GM19397 (cell line): ENCODE measurements at regions not wholly inside any gene's neighbourhood (a gene's known extent, or its start where the extent isn't known, plus 50 kb on each side); places are given as distances from the start of the nearest gene placed in this dataset.

ENCODE experiments used
- ATAC-seq: cut with Tn5 transposase; IDR thresholded peaks from one replicate; pipeline ENCODE4 v1.9.1; 2021; ENCODE audit warnings: mild to moderate bottlenecking, moderate library complexity; ENCODE audit not compliant: unreplicated experiment

DNA sequence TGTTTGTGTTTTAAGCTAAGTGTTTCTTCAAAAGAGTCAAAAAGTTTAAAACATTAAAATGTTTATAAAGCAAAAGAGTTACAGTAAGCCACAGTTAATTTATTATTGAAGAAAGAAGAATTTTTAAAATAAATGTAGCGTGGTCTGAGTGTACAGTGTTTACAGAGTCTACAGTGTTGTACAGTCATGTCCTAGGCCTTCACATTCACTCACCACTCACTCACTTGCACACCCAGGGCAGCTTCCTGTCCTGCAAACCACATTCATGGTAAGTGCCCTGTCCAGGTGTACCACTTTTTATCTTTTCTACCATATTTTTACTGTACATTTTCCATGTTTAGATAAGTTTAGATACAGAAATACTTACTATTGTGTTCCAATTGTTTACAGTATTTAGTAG lies 239.7 kb upstream of the AGA start:
- no peak for ATAC-seq

DNA sequence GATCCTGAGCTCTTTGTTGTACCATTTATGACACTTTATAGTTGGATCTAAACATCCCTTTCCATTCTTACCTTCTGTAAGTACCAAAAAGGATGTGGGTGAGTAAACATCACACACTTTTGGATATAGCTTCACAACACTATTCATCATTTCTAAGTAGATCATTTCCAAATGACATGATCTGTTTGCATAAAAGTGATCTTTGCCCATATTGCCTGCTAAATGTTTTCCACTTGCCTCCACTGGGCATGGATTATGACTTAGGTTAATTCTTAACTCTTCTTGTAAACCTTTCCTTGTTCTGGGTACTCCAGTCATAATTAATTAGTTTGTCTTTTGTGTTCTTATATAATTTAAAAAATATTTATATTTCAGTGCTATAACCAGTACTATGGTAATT lies 244.9 kb upstream of the AGA start:
- no peak for ATAC-seq

DNA sequence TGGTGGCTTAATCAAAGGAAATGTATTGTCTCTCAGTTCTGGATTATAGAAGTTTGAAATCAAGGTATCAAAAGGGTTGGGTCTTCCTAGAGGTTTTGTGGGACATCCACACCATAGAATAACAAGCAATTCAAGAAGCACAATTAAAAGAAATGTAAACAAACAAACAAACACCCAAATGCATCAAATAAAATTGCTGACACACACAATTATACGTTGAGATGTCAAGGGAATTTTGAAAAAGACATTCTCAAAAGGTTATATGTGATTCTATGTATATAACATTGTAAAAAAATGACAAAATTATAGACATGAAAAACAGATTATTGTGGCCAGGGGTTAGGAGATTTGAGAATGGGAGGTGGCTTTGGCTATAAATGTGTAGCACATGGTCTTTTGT lies 250.7 kb upstream of the AGA start:
- ATAC-seq = no peak

DNA sequence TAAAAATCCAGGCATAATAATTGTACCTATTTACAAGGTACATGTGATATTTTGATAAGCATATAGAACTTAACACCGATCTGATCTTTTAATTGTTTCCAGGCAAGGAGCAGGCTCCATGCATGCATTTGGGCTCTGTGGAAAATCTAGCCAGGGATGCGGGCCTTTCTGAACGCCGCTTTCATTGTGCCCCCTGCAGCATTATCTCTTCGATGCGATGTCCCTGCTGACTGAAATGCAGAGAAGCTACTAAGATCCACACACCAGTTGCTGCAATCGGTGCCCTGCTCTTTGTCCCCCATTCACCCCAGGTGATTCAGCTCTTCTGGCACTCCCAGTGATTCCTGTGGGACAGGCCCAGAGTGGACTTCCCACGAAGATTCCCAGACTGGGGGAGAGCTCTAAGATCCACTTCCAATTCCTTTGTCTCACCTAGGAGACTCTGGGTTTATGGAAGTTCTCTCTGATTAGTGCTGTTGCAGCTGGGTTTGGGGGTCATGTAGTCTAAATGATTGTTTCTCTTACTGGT lies 254.3 kb upstream of the AGA start:
- ATAC-seq = no peak

GRCh38 chr4:177699365-177700213 lies 257.4 kb upstream of the AGA start:
- ATAC-seq = no peak

- no peak for ATAC-seq
Observed at GRCh38 chr4:177706916-177707315, 264.7 kb upstream of the AGA start.

DNA sequence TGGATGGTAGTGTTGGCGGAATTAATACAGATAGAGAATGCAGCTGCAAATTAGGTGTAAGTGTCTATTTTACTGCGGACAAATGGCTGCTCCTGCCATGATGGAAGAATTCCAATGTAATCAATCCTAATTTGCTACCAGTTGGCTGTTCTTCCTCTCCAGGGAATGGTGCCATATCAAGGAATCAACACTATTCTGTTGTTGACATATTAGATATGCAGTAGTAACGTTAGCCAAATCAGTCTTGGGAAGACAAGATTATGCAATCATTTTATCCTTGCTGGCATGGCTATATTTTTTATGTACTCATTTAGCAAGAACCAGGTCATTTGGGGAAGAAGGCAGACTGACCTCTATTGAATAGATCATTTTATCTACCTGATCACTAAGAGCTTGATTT lies 271.2 kb upstream of the AGA start:
- no peak for ATAC-seq

GRCh38 chr4:177717407-177717806 lies 275.2 kb upstream of the AGA start:
- ATAC-seq = no peak

GRCh38 chr4:177718514-177718913 lies 276.3 kb upstream of the AGA start:
- ATAC-seq = no peak

- no peak for ATAC-seq
Observed at GRCh38 chr4:177726111-177726510, 283.9 kb upstream of the AGA start.

- no peak for ATAC-seq
Observed at GRCh38 chr4:177728361-177729152, 286.3 kb upstream of the AGA start.

DNA sequence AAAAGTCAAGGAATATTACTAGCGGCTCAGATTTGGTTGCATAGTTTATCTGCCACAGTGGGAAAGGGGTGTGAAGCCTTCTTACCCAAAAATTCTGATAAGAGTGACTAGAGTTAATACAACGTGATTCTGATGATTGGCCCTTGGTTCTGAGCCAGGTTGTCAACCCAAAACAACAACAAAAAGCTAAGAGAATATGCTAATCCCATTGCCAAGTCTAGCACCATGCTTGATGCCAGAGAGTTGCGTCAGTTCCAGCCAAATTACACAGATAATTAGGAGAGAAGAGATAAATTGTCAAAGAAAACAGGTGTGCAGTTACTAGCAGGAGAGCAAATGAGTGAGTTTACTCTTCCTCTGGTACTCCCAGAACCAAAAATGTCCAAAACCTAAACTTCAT lies 287.4 kb upstream of the AGA start:
- no peak for ATAC-seq

GRCh38 chr4:177737387-177737940 lies 295.2 kb upstream of the AGA start:
- ATAC-seq = no peak

- ATAC-seq = no peak
Observed at GRCh38 chr4:177740563-177740962, 298.3 kb upstream of the AGA start.

DNA sequence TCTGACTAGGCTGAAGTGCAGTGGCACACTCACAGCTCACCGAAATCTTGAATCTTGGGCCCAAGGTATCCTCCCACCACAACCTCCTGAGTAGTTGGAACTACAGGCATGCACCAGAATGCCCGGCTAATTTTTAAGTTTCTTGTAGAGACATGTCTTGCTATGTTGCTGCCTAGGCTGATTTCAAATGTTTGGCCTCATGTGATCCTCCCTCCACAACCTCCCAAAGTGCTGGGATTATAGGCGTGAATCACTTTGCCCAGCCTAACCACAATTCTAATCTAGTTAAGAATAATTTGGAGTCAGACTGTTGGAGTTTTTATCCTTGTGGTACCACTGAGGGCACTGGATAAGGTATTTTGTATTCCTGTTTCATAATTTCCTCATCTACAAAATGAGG lies 317.5 kb upstream of the AGA start:
- no peak for ATAC-seq

DNA sequence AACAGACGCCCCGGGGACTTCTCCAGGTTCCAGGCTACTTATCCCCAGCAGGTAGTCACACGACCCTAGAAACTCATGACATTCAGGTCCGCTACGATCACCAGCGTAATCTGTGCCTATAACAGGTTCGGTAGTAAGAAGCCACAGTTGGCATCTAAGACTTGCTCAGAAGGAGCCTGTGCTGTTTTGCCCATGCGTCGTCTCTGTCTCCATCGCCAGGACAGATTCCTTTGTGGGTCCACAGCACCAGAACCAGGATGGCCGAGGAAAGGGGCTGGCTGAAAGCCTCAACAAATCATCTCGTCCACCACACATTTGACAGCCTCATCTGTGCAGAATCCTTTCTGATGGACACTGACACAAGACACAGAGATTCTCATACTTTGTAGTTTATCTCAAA lies 319.5 kb upstream of the AGA start:
- no peak for ATAC-seq

DNA sequence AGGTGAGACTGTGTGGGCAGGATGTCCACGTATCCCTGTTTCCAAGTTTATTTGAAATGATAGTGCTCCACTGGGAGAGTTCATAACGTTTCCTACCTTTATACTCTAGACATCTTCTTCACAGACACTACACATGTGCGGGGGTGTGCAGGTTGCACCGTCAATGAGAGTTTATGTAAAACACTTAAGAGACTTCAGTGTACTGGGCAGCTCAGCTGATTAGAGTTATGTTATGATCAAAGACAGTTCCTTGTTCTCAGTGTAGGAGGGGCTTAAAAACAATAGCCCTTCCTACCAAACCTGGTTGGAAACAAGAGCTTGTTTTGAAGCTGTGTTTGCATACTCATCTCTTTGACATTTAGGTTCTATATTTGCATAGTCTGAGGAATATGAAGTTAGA lies 326.9 kb upstream of the AGA start:
- ATAC-seq = no peak

DNA sequence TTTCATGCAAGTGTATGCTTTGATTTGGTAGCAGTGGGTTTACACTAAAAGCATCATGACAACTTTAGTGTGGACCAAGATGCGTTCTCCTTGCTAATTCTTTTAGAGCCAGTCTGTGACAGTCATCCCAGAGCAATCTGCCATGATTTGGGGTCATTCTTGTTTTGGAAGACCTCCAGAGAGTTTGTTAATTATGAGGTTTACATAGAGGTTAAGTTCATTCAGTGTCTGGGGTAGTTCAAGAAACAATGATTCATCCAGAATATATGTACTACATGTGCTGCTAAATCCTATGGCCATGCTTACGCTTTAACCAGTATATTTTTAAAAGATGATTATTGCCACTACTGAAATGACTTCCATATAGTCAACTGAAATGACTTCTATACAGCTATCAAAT lies 328.5 kb upstream of the AGA start:
- no peak for ATAC-seq

- ATAC-seq = no peak
Observed at GRCh38 chr4:177771645-177772044, 329.4 kb upstream of the AGA start.

- ATAC-seq = no peak
Observed at GRCh38 chr4:177778623-177779022, 336.4 kb upstream of the AGA start.

GRCh38 chr4:177785000-177785399 lies 342.8 kb upstream of the AGA start:
- no peak for ATAC-seq

DNA sequence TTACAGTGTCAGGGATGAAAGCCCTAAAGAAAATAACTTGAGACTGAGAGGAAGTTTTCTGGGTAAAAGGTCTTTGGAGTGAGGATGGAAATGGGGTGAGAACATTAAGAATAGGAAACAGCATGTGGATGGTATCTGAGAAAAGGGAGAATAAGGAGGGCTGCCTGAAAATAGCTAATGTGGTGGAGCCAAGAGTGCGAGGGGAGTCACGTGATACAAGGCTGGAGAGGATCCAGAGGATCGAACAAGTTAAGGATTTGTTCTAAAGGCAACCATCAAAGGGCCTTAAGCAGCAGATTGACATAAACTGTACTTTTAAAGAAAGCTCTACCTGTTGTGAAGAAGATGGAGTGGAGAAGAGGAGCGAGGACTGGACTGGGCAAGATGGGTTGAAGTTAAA lies 347.4 kb upstream of the AGA start:
- no peak for ATAC-seq
